Inflammatory macrophage treated with lipopolysaccharide for 1 hour (primary cell): ENCODE measurements at regions not wholly inside any gene's neighbourhood (a gene's known extent, or its start where the extent isn't known, plus 50 kb on each side); places are given as distances from the start of the nearest gene placed in this dataset.

Experiments
- DNase-seq, 2 donors: peaks; one replicate each; pipeline ENCODE4 v3.0.0-alpha.2; 2020 to 2022

- DNase-seq: no peak
These were observed 58.7 kb downstream of the OTOL1 start for GRCh38 chr3:161555320-161555719.

GRCh38 chr3:161556533-161556932, 59.9 kb downstream of the OTOL1 start:
- DNase-seq: no peak

GRCh38 chr3:161556941-161557340, 60.3 kb downstream of the OTOL1 start:
- no peak for DNase-seq

GRCh38 chr3:161557445-161558150, 61.0 kb downstream of the OTOL1 start:
- no peak for DNase-seq

- DNase-seq: no peak
These were observed 61.6 kb downstream of the OTOL1 start for GRCh38 chr3:161558236-161558635.

GRCh38 chr3:161559177-161559998, 62.8 kb downstream of the OTOL1 start:
- peak; percentile 16 to 60 for DNase-seq

- peak; percentile 10 to 30 for DNase-seq
These were observed 63.5 kb downstream of the OTOL1 start for GRCh38 chr3:161560008-161560637.

- DNase-seq: no peak
These were observed 71.2 kb downstream of the OTOL1 start for GRCh38 chr3:161567577-161568361.

GRCh38 chr3:161568671-161569070, 72.1 kb downstream of the OTOL1 start:
- DNase-seq: no peak

- DNase-seq: no peak
These were observed 75.3 kb downstream of the OTOL1 start for GRCh38 chr3:161571951-161572350.

GRCh38 chr3:161573136-161573535, 76.5 kb downstream of the OTOL1 start:
- no peak for DNase-seq

GRCh38 chr3:161575901-161576300, 79.3 kb downstream of the OTOL1 start:
- no peak for DNase-seq

- DNase-seq: no peak
These were observed 79.7 kb downstream of the OTOL1 start for GRCh38 chr3:161576311-161576710.

- DNase-seq: no peak
These were observed 80.3 kb downstream of the OTOL1 start for GRCh38 chr3:161576714-161577510.

GRCh38 chr3:161577662-161578061, 81.1 kb downstream of the OTOL1 start:
- no peak for DNase-seq

GRCh38 chr3:161579395-161580126, 83.0 kb downstream of the OTOL1 start:
- no peak for DNase-seq

GRCh38 chr3:161585922-161586321, 89.3 kb downstream of the OTOL1 start:
- DNase-seq: no peak

- DNase-seq: no peak
These were observed 90.1 kb downstream of the OTOL1 start for GRCh38 chr3:161586556-161587235.

GRCh38 chr3:161598639-161599038, 102.0 kb downstream of the OTOL1 start:
- no peak for DNase-seq

GRCh38 chr3:161599697-161600096, 103.1 kb downstream of the OTOL1 start:
- DNase-seq: no peak

- no peak for DNase-seq
These were observed 103.6 kb downstream of the OTOL1 start for GRCh38 chr3:161600173-161600572.
